GM18520 (cell line): ENCODE measurements at regions not wholly inside any gene's neighbourhood (a gene's known extent, or its start where the extent isn't known, plus 50 kb on each side); places are given as distances from the start of the nearest gene placed in this dataset.
"Not testable (repeated sequence)": the region's sequence is repeated elsewhere in the genome, so short reads cannot be mapped to it uniquely, and the experiment has no call there.

Experiments
- ATAC-seq: cut with Tn5 transposase; IDR thresholded peaks from one replicate; pipeline ENCODE4 v1.9.1; 2021; ENCODE audit not compliant: unreplicated experiment

DNA sequence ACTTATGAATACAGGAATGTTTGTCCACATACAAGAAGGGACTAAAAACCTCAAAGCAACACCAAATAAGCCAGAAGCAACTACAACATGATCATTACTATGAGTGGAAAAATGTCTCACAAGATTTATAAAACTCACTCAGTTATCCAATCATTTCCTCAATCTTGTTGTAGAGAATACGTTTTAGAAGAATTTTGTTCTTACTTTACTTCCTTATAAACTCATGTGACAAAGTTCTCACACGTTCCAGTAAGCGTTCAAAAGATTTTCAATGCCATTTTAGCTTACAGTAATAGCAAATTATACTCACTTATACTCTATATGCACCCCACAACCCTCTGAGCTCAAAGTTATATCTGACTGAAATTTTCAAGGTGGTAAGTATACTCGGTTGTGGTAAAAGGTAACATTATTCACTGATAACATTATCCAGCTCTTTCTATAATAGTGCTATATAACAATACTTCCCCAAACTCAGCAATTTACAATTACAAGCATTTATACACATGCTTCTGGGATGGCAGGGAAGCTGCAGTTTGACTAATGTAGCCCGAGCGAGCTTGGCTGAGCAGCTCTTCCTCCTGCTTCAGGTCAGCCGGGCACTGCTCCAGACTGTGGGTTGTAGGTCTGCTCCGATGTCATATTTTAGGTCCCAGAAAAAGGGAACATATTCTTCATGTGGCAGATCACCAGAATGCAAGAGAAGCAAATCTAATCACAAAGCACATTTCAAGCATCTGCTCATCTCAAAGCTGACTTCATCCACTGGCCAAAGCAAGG, 226.3 kb downstream of the RCHY1 start:
- ATAC-seq = no peak

DNA sequence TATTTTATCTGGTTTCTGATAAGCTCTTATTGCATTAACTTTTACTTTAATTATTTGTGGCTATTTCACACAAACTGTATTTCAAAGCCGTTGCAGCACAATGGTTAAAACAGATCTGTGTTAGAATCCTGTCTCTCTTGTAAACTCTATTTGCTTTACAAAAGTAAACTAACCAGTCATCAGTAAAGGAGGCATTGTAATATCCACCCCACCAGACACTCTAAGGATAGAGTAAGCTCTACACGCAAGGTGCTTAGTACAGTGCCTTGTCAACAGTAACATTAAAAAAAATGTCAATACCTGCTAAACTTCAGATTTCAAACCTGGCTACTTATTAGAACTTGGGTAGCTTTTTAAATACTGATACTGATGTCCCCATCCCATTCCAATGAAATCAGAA, 228.4 kb downstream of the RCHY1 start:
- no peak for ATAC-seq

DNA sequence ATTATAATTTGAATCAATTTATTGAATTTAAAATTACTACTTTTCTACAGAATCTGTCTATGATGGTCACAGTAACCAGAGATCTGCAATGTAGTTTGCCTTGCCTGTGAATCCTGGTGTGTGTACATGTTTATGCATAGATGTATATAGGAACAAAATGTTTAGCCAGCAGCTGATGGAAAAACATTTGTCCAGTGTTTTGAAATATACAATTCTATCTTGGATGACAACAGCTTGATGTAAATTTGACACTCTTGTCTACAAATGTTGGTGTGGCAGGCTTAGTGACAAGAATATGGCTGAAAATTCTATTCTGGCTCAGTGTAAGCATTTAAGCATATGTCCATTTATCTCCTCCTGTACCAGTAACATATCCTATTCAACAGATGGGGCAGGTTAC, 229.4 kb downstream of the RCHY1 start:
- no peak for ATAC-seq

DNA sequence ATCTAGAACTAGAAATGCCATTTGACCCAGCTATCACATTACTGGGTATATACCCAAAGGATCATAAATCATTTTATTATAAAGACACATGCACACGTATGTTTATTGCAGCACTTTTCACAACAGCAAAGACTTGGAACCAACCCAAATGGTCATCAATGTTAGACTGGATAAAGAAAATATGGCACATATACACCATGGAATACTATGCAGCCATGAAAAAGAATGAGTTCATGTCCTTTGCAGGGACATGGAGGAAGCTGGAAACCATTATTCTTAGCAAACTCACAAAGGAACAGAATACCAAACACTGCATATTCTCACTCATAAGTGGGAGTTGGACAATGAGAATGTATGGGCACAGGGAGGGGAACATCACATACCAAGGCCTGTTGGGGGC, 233.7 kb downstream of the RCHY1 start:
- ATAC-seq = not testable (repeated sequence)

DNA sequence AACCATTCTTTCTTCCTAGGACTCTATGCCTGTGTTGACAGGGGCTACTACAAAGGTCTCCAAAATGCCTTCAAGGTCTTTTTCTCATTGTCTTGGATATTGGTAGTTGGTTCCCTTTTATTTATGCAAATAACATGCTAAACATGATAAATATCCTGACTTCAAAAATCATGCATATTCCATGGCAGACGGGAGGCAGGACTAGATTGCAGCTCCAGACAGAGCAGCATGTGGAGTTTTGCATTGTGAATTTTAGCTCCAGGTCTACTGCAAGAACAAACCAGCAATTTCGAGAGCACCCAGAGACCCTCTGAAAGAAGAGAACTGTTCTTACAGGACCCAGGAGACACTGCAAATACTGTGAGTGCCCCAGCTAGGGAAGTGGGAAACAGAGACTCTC, 254.9 kb downstream of the RCHY1 start:
- ATAC-seq = no peak

DNA sequence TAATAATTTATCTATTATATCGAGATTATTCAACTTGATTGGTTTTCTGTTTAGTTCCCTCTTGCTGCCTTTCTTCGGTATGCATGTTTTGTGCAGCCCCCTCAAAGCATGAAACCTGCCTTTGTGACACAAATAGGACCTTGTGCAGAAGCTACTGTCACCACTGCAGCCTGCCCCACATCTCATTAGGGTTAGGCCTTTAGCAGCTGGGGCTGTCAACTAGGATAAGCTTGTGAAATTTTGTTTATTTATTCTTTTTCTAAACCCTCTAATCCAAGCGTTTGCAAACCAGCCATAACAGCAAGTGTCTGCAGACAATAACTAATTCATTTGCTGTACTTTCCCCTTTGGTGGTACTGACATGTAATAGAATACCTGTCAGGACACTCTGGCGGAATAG, 258.9 kb downstream of the RCHY1 start:
- ATAC-seq = no peak

DNA sequence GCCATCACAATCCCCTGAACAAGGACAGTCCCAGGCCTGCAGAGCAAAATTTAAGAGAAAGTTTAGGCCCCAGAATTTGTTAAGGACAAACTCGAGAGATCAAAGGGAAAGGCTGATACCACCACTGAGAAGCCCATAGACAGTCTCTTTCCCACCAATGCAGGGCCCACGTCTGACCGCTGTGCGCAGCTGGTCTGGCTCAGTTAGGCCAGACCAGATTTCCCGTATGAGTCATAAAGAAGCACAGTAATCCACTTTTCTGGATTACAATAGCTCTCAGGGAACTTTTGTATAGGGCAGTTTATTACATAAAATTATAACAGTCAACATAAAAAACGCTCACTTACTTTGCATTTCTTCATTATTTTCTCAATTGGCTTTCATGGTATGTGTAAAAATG, 259.5 kb downstream of the RCHY1 start:
- ATAC-seq = no peak

DNA sequence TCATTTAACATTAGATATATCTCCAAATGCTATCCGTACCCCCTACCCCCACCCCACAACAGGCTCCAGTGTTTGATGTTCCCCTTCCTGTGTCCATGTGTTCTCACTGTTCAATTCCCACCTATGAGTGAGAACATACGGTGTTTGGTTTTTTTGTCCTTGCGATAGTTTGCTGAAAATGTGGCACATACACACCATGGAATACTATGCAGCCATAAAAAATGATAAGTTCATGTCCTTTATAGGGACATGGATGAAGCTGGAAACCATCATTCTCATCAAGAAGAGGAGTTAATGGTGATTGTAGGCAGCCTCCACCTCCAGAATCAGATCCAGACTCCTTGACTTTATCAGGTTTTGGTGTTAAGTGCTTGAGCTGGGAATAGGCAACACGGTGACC, 261.1 kb downstream of the RCHY1 start:
- not testable (repeated sequence) for ATAC-seq

GRCh38 chr4:75251547-75251946, 262.7 kb downstream of the RCHY1 start:
- peak; percentile 56 for ATAC-seq

GRCh38 chr4:75249739-75250138, 264.5 kb downstream of the RCHY1 start:
- no peak for ATAC-seq

GRCh38 chr4:75248770-75249407, 265.3 kb downstream of the RCHY1 start:
- ATAC-seq = no peak

DNA sequence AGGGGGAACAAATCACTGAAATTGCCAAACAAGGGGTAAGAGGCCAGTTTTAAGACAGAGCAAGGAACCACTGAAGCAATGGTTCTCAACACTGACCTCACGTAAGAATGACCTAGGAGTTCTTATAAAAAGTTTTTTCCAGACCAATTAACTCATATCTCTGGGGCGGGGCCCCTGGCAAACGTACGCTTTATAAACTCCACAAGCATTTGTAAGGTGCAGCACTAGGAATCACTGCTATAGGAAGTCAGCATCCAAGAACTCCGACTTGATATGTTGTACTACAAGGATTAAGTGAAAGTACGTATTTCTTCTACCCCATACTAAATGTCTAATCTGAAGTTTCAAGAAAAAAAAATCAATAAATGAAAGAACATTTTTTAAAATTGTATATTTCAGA, 269.9 kb downstream of the RCHY1 start:
- ATAC-seq = no peak

GRCh38 chr4:75243570-75243969, 270.6 kb downstream of the RCHY1 start:
- no peak for ATAC-seq

DNA sequence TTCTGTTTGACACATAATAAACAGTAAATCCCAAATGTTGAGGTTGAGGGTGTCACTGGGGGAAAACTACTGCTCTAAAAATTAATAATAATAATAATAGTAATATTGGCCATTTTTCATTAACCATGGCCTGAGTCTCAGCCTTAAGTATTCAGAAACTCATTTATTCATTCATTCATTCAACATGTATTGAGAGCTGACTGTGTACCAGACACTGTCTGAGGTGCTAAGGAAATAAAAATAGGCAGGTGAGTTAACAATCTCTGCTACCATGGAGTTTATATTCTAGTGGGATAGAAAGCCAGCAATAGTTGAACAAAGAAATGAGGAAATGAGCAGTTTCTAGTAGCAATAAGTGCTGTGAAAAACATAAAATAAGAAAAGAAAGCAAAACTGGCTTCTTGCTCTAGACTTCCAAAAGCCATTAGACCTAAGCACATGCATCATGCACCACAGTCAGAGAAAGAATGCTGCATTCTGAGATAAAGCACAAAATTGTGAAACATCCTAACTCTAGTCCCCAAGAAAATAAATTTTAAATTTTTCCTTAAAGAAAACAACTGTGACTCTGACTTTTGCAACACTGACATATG, 278.7 kb downstream of the RCHY1 start:
- ATAC-seq = peak; percentile 89

- no peak for ATAC-seq
Observed at GRCh38 chr4:75232546-75232945, 281.7 kb downstream of the RCHY1 start.

DNA sequence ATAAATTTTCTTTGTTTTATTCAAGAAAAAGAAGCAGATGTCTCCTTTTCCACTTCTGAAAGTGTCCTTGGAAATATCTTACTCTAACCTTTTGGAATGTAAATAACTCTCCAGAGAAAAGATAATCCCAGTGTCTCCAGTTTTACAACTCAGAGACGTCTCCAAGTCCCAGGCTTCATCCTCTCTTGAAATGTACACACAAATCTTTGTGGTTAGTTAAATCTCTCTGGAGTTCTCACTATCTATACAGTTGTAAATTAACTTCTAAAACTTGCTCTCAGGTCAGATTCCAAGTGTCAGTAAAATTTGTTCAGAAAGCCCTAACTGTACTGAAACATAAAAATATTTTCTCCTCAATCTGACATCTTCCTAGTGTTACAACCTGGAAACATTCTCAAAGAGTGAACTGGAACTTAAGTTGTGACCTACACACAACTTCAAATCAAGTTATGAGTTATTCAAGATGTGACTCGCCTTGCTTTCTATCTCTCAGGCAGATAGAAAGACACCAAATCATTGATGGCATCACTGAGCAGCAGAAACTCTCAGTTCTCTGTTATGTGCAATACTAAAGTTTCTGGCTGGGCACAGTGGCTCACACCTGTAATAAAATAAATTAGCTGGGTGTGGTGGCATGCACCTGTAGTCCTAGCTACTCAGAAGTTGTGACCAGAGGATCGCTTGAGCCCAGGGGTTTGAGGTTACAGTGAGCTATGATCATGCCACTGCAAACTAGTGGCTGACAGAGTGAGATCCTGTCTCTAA, 284.2 kb downstream of the RCHY1 start:
- no peak for ATAC-seq

DNA sequence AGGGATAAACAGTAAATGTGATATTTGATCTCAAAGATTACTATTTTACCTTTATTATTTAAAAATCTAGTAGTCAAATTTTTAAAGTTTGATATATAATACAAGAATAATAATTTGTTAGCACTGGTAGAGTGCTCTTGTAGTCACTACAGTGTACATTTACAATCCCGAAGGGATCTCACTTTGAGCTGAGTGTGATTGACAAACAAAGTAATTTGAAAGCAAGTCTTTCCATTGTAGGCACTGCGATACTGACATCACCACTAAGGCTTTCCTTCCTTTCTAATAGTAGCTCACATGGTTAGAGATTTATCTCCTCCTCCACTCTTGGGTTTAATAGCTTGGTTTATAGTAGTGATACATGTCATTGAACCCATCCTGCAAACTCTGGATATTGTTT, 280.6 kb downstream of the PARM1 start:
- ATAC-seq = no peak

GRCh38 chr4:75211422-75211821, 278.5 kb downstream of the PARM1 start:
- no peak for ATAC-seq

- no peak for ATAC-seq
Observed at GRCh38 chr4:75207902-75208301, 275.0 kb downstream of the PARM1 start.

- ATAC-seq = no peak
Observed at GRCh38 chr4:75195111-75195510, 262.2 kb downstream of the PARM1 start.

- no peak for ATAC-seq
Observed at GRCh38 chr4:75194180-75194579, 261.3 kb downstream of the PARM1 start.

DNA sequence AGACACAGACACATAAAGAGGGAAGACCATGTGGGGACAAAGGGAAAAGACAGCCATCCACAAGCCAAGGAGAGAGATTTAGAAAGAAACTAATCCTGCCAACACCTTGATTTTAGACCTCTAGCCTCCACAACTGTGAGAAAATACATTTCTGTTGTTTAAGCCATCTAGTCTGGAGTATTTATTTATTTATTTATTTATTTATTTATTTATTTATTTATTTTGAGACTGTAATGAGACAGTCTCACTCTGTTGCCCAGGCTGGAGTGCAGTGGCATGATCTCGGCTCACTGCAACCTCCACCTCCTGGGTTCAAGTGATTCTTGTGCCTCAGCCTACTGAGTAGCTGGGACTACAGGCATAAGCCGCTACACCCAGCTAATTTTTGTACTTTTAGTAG, 259.3 kb downstream of the PARM1 start:
- ATAC-seq = not testable (repeated sequence)
